GM21737 (cell line): ENCODE measurements at regions not wholly inside any gene's neighbourhood (a gene's known extent, or its start where the extent isn't known, plus 50 kb on each side); places are given as distances from the start of the nearest gene placed in this dataset.
"Not testable (repeated sequence)": the region's sequence is repeated elsewhere in the genome, so short reads cannot be mapped to it uniquely, and the experiment has no call there.

Source experiments
- ATAC-seq: cut with Tn5 transposase; IDR thresholded peaks from one replicate; pipeline ENCODE4 v1.9.1; 2021; ENCODE audit warnings: mild to moderate bottlenecking, moderate library complexity; ENCODE audit not compliant: unreplicated experiment

DNA sequence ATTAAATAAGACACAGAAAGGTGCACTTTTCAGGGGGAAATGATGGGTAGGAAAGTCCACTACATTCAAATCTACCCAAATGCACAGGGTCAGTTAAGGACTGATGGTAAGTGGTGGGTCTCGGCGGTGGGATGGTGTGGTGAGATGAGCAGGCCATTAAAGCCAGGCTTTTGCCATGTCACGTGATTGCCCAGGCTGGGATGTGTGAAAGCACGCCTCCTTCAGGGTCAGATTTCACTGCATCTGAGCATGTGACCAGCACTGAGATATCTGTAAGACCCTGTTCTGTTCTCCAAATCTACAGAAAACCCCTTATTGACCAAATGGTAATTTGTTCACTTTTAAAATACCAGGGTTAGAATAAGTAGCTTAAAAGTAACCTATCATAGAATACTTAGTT lies 301.5 kb downstream of the MEX3B start:
- ATAC-seq = no peak

DNA sequence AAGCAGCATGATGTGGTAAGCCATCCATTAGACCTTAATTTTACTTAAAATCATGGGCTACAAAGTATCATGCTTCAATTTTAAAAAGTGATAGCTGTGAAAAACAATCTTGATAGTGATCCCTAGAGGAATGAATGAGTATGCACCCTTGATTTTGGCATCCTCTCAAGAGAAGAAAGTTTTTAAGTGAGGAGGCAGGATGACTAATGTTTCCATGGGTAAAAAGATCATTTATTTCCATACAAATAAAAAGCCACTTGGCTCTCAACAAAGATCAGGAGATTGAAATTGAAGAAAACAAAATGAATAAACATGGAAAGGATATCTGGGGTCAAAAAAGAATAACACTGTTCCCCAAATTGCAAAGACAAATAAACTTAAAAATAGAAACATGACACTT lies 305.4 kb downstream of the MEX3B start:
- ATAC-seq = no peak

DNA sequence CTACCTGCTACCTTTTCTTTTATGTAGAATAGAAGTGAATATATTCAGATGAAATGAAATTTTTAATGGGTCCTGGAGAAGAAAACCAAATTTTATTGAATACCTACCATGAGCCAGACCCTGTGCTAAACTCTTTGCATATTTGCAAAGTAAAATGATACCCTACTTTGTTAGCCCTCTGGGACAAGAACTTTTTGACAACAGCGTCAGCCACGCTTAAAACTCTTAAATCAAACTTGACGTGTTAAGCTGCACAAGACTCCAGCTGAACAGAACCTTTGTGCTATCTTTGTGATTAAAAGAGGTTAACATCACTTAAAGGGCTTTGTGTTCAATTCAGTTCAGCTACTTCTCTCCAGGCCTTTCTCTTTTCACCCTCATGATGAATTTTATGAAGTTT lies 316.5 kb downstream of the MEX3B start:
- no peak for ATAC-seq

DNA sequence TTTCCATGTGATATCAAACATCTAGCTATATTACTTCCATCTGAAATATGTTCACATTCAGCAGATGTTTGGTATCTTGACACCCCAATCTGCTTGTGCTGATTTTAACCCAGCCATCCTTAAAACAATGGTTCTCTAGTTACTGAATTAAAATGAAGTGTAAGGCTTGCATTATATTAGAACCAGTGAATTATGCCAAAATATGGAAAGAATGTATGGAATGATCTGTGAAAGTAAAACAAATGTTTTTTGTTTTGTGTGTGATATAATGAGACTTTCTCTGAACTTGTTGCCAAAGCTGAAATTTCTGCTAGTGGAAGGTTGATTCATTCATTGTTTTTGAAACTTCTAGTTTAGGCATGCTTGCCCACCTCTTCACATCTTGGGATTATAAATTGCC lies 317.1 kb downstream of the MEX3B start:
- no peak for ATAC-seq

DNA sequence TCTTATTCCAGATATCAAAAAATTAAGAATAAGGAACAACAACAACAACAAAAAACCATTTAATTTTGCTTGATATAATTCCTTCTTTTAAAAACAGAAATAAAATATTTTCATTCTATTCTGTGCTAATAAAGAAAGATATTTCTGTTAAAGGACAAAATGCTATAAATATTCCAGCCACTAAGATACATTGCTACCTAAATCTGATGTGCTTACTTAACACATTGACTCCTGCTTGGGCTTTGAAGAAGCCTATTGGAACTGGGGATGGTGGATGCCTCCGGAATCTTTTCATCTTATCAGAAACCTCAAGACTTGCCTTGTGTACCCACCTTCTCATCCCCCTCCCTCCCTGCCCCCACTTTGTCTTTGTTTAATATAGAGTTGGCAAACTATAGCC lies 320.2 kb downstream of the MEX3B start:
- no peak for ATAC-seq

DNA sequence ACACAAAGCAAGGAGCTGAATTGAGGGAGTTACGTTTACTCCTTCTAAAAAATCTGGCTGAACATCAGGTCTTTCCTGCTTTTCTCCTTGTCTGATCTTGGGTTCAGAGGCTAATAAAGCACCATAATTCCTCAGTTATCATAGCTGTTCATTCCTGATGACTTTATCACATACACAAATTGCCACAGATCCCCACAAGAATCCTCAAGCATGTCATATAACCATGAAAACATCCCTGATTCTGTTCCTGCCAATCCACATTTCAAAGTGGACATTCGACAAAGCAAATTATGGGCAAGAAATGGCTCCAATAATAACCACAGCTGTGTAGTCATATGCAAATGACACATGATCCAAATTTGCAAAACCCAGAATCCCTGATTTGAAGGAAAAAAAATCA lies 321.3 kb downstream of the MEX3B start:
- no peak for ATAC-seq

DNA sequence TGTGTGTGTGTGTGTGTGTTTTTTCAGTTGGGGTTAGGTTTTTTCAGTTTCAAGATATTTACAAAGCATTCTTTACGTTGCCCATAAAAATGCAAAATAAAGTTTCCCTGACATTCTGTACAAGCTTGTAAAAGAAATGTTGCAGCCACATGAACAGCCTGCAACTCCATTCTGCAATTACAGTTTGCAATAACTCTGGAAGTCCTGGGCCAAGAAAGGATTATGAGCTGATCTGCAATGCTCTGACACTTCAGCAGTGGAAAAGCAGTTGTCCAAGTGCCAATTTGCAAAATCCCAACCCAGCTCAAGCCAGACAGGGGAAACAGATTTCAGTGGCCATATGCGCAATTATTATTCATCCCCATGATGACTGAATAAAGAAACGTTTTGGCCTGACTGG lies 322.1 kb downstream of the MEX3B start:
- ATAC-seq = no peak

DNA sequence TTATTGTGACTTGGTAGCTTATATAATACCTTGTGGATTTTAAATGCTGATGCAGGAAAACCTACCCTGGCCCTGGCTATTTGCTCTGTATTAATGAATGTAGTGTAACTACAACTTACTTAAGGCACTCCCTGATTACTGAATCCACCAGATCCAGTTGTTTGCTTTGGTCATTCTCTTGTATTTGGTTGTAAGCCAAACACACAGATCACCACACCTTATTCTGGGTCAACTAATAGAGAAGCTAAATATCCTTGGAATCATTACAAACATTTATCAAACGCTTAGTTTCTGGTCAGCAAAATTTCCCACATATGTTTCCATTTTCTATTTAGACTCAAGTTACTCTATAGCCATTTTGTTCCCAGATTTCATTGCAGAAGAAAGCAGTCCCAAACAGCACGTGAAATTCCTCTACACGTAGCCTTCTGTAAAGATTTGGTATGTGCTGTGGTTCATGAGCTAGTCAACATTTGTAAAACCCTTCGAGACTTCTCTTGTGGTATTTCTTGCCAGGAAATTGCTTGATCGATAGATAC lies 322.6 kb downstream of the MEX3B start:
- ATAC-seq = no peak

DNA sequence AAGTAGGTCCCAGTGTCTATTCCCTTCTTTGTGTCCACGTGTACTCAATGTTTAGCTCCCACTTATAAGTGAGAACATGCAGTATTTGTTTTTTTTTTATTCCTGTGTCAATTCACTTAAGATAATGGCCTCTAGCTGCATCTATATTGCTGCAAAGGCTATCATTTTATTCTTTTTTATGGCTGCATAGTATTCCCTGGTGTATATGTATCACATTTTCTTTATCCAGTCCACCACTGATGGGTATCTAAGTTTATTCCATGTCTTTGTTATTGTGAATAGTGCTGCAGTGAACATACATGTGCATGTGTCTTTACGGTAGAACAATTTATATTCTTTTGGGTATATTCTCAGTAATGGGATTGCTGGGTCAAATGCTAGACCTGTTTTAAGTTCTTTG lies 329.4 kb downstream of the MEX3B start:
- ATAC-seq = not testable (repeated sequence)

DNA sequence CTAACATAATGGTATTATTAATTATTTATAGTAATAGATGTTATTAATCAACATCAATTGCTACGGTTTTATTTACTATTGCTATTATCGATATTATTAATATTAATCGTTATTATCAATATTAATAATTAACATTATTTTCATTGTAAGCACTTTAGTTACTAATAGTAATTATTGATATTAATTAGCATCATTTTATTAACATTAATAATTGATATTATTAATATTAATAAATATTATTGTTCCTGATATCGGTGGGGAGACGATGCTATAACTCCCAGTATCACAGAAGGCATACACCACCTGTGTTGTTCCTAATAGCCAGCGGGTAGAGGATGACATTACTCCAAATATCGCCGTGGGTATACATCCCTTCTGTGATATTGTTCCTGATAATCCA lies 335.5 kb downstream of the MEX3B start:
- no peak for ATAC-seq

DNA sequence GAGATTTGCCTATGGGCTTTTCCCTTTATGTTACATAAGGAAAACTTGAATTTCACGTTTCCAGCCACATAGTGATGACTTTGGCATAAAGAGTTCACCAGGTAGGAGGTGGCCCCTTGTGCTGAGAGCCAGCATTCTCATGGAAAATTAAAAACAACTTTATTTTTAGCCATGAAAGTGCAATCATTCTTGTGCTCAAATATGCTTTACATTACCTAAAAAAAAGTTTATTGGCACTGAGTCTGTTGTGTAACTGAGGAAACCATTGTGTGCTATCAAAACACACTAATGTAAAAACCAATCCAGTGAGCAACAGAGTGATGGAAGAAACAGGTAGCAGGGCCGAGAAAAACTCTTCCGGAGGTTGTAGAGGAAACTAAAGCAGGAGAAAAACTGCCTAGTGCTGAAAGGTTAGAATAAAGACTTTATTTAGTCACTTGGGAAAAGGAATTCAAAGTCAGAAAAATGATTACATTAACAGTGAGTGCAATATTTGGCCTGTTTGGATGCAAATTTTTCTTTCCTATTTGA lies 332.9 kb upstream of the TMC3 start:
- ATAC-seq = not testable (repeated sequence)

DNA sequence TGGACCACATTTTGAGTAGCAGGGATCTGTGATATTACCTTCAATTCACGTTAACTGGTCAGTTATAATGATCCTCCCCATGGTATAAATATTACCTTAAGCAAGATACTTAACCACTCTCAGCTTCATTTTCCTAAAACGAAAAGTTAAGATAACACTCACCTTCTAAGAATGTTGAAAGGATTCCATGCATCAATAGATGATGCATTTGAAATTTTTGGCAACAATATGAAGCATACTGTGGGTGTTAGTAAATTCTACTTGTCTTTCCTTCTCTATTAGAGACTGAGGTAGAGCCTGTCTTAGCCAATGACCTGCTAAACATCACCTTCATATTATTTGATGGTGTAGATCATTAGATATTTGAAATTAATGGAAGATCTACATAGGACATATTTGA lies 331.7 kb upstream of the TMC3 start:
- ATAC-seq = not testable (repeated sequence)

DNA sequence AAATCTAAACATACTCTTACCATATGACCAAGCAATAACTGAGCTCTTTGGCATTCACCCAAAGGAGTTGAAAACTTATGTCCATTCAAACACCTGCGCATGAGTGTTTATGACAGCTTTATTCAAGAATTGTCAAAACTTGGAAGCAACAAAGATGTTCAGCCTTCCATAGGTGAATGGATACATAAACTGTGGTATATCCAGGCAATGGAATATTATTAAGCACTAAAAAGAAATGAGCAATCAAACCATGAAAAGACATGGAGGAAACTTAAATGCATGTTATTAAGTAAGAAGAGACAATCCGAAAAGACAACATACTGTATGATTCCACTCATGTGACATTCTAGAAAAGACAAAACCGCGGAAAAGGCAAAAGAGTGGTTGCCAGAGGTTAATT lies 312.0 kb upstream of the TMC3 start:
- no peak for ATAC-seq

DNA sequence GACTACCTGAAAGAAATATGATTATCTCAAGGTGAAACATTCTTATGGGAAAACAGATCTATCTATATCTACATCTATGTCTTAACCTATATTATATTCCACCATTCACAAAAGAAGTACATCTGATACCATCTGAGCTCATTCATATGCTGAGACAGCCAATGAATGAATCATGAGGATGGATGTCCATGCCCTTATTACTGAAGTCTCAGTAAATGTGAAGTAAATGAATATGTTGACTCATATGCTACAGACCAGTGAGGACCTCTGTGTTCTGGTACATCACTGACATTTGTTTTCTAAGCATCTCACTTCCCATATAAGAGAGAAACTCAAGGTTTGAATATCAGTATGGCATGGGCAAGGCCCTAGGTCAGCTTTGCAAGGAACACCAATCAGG lies 311.2 kb upstream of the TMC3 start:
- no peak for ATAC-seq

DNA sequence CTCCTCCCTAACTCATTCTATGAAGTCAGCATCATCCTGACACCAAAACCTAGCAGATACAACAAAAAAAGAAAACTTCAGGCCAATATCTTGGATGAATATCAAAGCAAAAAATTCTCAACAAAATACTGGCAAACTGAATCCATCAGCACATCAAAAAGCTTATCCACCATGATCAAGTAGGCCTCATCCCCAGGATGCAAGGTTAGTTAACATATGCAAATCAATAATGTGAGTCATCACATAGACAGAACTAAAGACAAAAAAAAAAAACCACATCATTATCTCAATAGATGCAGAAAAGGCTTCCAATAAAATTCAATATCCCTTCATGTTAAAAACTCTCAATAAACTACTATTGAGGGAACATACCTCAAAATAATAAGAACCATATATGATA lies 306.8 kb upstream of the TMC3 start:
- no peak for ATAC-seq

DNA sequence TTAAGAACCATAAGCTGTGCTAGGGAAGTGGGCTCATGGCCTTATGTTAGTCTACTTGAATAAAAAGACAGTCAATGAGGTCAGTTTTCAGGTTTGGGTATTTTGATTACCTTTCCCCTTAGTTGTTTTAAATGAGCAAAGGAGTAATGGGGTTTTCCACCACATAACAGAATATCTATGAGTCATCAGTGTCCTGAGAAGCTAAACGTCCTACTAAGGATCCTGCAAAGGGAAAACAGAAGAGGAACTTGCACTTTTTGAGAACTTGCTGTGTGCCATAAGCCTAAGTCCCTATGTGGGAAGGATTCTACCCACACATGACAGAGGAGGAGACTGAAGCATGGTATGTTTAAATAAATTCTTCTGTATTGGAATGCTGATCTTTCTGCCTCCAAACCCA lies 292.8 kb upstream of the TMC3 start:
- ATAC-seq = no peak

DNA sequence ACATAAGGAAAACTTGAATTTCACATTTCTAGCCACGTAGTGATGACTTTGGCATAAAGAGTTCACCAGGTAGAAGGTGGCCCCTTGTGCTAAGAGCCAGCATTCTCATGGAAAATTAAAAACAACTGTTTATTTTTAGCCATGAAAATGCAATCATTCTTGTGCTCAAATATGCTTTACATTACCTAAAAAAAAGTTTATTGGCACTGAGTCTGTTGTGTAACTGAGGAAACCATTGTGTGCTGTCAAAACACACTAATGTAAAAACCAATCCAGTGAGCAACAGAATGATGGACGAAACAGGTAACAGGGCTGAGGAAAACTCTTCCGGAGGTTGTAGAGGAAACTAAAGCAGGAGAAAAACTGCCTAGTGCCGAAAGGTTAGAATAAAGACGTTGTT lies 287.0 kb upstream of the TMC3 start:
- no peak for ATAC-seq

DNA sequence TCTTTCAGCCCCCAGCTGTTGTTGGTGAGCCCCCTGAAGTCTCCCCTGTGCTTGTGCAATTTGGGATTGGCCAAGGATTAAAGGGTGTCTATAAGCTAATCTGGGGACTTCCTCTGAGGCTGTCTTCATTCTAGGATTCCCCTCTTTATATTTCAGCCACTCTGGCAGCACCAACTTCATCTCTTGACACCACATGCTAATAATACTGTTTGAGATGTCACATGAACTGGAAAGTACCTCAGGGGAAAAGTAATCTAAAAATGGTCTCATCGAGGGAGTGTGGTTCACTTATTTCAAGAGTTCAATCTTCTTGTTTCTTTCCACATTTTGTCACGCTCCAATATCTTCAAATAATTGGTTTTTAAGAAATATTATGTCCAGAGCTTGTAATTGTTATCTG lies 279.2 kb upstream of the TMC3 start:
- ATAC-seq = no peak

DNA sequence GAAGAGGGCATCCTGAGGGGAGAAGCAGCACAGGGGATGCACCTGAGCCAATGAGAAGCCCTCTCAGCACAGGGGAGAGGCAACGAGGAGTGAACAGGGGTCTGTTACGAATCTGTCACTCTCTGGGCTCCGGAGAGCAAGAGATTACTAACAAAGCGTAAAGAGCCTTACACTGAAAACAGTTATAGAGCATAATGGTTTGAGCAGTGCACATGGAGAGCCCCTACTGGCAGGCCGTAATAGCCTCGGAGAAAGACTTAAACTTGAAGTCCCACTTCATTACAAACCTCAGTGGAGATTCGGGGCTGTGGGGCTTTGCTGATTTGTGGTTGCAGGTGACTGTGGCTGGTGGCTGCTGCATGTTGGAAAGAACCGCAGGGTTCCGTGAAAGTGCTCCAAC lies 271.5 kb upstream of the TMC3 start:
- no peak for ATAC-seq

DNA sequence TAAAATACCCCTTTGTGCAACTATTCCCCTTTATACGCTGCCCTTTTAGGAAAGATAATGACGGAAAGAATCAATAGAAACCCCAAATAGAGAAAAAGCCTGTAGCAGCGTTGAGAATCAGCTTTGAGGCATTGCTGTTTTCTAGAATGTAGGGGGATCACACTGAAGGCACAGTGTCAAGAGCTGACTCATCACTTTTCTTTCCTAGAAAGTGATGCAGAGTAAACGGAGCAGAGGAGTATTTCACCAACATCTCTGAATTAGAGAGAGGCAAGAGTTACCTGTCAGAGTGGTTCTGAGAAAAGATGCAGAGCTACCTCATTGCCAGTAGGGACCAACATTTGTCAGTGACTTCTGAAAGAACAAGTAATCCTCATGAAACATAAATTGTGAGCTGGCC lies 269.8 kb upstream of the TMC3 start:
- ATAC-seq = no peak

DNA sequence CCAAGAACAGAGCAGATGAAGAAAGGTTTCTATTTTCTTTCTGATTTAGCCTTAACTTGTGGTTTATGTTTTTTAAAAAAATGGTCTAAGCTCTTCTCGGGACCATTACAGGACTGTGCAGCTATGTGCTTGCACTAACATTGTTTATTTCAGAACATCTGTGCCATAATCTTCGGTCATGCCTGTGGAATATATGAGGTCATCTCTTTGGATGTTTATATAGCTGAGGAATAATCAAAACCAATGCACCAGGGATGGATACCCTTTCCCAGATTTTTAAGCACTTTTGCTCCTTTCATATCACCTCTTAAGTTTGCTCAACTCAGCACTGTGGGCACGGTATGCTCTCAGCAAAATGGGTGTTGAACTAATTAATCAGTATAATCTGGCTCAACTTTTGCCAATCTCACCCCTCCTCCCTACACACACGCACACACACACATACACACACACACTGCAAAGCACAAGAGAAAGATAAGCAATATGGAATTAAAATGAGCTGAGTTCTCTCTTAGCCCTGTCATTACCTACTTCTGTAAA lies 268.5 kb upstream of the TMC3 start:
- ATAC-seq = no peak

DNA sequence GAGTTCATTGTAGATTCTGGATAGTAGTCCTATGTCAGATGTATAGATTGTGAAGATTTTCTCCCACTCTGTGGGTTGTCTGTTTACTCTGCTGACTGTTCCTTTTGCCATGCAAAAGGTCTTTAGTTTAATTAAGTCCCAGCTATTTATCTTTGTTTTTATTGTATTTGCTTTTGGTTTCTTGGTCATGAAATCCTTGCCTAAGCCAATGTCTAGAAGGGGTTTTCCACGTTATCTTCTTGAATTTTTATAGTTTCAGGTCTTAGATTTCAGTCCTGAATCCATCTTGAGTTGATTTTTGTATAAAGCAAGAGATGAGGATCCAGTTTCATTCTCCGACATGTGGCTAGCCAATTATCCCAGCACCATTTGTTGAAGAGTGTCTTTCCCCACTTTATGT lies 262.1 kb upstream of the TMC3 start:
- not testable (repeated sequence) for ATAC-seq

DNA sequence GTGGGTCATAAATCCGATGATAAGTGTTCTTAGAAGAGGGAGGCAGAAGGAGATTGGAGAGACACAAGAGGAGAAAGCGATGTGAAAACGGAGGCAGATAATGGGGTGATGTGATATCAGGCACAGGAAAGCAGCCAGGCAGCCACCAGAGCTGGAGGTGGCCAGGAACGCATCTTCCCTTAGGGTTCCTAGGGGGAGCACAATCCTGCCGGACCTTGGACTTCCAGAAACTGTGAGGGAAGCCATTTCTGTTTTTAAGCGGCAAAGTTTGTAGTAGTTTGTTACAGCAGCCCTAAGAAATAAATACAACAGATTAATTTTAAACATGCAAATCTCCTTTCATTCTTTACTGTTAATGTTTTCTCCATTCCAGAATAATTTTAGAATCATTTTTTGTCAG lies 259.9 kb upstream of the TMC3 start:
- ATAC-seq = no peak
